CD14-positive monocyte (primary cell): ENCODE measurements at regions not wholly inside any gene's neighbourhood (a gene's known extent, or its start where the extent isn't known, plus 50 kb on each side); places are given as distances from the start of the nearest gene placed in this dataset.

Experiments used
- DNase-seq, 3 donors: peaks; one replicate each; pipeline ENCODE4 v3.0.0-alpha.2; 2011 to 2022
- H2AFZ ChIP-seq: 2 replicates; pipeline ENCODE4 v1.6.0; 2012; ENCODE audit warnings: mild to moderate bottlenecking, low read depth, low read length, inconsistent platforms; ENCODE audit not compliant: insufficient read depth, poor library complexity, severe bottlenecking
- H3K27ac ChIP-seq, 2 donors: 1 replicate in 1 of 2; 2 replicates in 1 of 2; pipeline ENCODE4 v1.5.1; 2012 to 2013; ENCODE audit warnings: low read length in 2 of 2, control low read depth in 1 of 2, inconsistent platforms in 1 of 2, low read depth in 1 of 2, mild to moderate bottlenecking in 1 of 2
- H3K27me3 ChIP-seq, 2 donors: one replicate each; pipeline versions ENCODE4 v1.6.0 to v1.6.1; 2011 to 2013; ENCODE audit warnings: low read length in 2 of 2; ENCODE audit not compliant: control insufficient read depth in 2 of 2, insufficient read depth in 2 of 2
- H3K36me3 ChIP-seq, 2 donors: replicated peaks in 1 of 2; 1 replicate in 1 of 2; 2 replicates in 1 of 2; pipeline versions ENCODE4 v1.5.1 to v1.6.1; 2012 to 2013; ENCODE audit warnings: low read length in 2 of 2, control low read depth in 1 of 2, inconsistent platforms in 1 of 2, mild to moderate bottlenecking in 1 of 2; ENCODE audit not compliant: insufficient read depth in 2 of 2, control insufficient read depth in 1 of 2
- H3K4me1 ChIP-seq, 2 donors: 1 replicate in 1 of 2; 2 replicates in 1 of 2; pipeline versions ENCODE4 v1.5.1 to v1.6.1; 2012 to 2013; ENCODE audit warnings: low read length in 2 of 2, control low read depth in 1 of 2, inconsistent platforms in 1 of 2, mild to moderate bottlenecking in 1 of 2, moderate library complexity in 1 of 2; ENCODE audit not compliant: insufficient read depth in 2 of 2, control insufficient read depth in 1 of 2
- H3K4me2 ChIP-seq: replicated peaks from 2 replicates; pipeline ENCODE3; 2012; ENCODE audit warnings: low read length, moderate library complexity, mild to moderate bottlenecking; ENCODE audit not compliant: poor library complexity, severe bottlenecking; ENCODE audit errors: extremely low read depth
- H3K4me3 ChIP-seq, 3 experiments: fragments of 200-600 bp in 1 of 3; sonication (generic) in 1 of 3; replicated peaks in 1 of 3; 1 replicate in 2 of 3; 2 replicates in 1 of 3; pipeline ENCODE4 v1.5.1; 2011 to 2013; ENCODE audit warnings: low read length in 3 of 3, mild to moderate bottlenecking in 3 of 3, control low read depth in 2 of 3, low read depth in 2 of 3, inconsistent platforms in 1 of 3, moderate library complexity in 1 of 3
- H3K79me2 ChIP-seq: 2 replicates; pipeline ENCODE4 v1.6.0; 2012; ENCODE audit warnings: mild to moderate bottlenecking, control low read depth, inconsistent platforms, low read length, moderate library complexity; ENCODE audit not compliant: insufficient read depth
- H3K9ac ChIP-seq: 2 replicates; pipeline ENCODE4 v1.6.0; 2017; ENCODE audit warnings: low read length, mild to moderate bottlenecking; ENCODE audit not compliant: insufficient read depth, poor library complexity, severe bottlenecking
- H3K9me3 ChIP-seq, 2 donors: replicated peaks in 1 of 2; 1 replicate in 1 of 2; 2 replicates in 1 of 2; pipeline versions ENCODE4 v1.5.1 to v1.6.1; 2012 to 2013; ENCODE audit warnings: low read length in 2 of 2, control low read depth in 1 of 2; ENCODE audit not compliant: control insufficient read depth in 1 of 2, insufficient read depth in 1 of 2
- H4K20me1 ChIP-seq: 2 replicates; pipeline ENCODE4 v1.6.0; 2012; ENCODE audit warnings: mild to moderate bottlenecking, low read length, control low read depth, moderate library complexity; ENCODE audit not compliant: insufficient read depth
- H3K27ac Mint-ChIP-seq, 7 donors: one replicate each; pipeline ENCODE4 v1.8.0; 2020; ENCODE audit warnings: mild to moderate bottlenecking in 7 of 7, mixed read lengths in 7 of 7, moderate library complexity in 6 of 7, inconsistent platforms in 2 of 7
- H3K27me3 Mint-ChIP-seq, 3 donors: one replicate each; pipeline ENCODE4 v1.8.0; 2021 to 2022; ENCODE audit warnings: low read depth in 3 of 3, mild to moderate bottlenecking in 3 of 3, mixed read lengths in 3 of 3, moderate library complexity in 3 of 3, inconsistent platforms in 1 of 3
- H3K36me3 Mint-ChIP-seq, 2 donors: one replicate each; pipeline ENCODE4 v1.8.0; 2020; ENCODE audit warnings: mixed read lengths in 2 of 2, inconsistent platforms in 1 of 2, mild to moderate bottlenecking in 1 of 2
- H3K4me1 Mint-ChIP-seq: one replicate; pipeline ENCODE4 v1.8.0; 2020; ENCODE audit warnings: mild to moderate bottlenecking, mixed read lengths
- H3K4me3 Mint-ChIP-seq, 2 donors: one replicate each; pipeline ENCODE4 v1.8.0; 2020; ENCODE audit warnings: mild to moderate bottlenecking in 2 of 2, mixed read lengths in 2 of 2, moderate library complexity in 1 of 2
- H3K9me3 Mint-ChIP-seq, 7 donors: one replicate each; pipeline ENCODE4 v1.8.0; 2020 to 2022; ENCODE audit warnings: mixed read lengths in 7 of 7, mild to moderate bottlenecking in 6 of 7, moderate library complexity in 6 of 7, inconsistent platforms in 2 of 7
- WGBS: methylation state at CpG from one replicate; pipeline ENCODE4 v1.1.5; 2013; ENCODE audit warnings: missing lambda C conversion rate; ENCODE audit not compliant: insufficient coverage; 5-methylcytosine and 5-hydroxymethylcytosine counted together
- intact Hi-C, 2 donors: fragments of 100-400 bp; cut with micrococcal nuclease; formaldehyde crosslinking; loops; one replicate each; pipeline versions ENCODE4 v1.15.0 to v1.15.1; 2023
- TF ChIP-seq, protein P1 (sequence below): fragments of 200-600 bp; IDR thresholded peaks from one replicate; pipeline ENCODE4 v1.8.0; 2022; ENCODE audit warnings: antibody characterized with exemption, mild to moderate bottlenecking

- Histone ChIP-seq H2AFZ (no peak overlapping the region), H3K4me2 (no peak overlapping the region), H3K4me3 (no peak overlapping the region), H3K79me2 (no peaks in the 10 kb centered on the region), H3K9me3 (no peaks in the 10 kb centered on the region), H3K4me1 (no peaks in the 10 kb centered on the region), H3K9ac (no peak overlapping the region), H4K20me1 (no peaks in the 10 kb centered on the region), H3K36me3 (no peaks in the 10 kb centered on the region), H3K27ac (no peak overlapping the region), H3K27me3 (no peaks in the 10 kb centered on the region)
- DNase-seq = no peak
- 95% methylated on average over 3 of the region's 5 CpGs for WGBS
- peaks cover 0 to 5% (median 0%) of the 10 kb centered on the region in 3 donors for H3K27me3 Mint-ChIP-seq
- no peaks in the 10 kb centered on the region for H3K36me3 Mint-ChIP-seq
- no peak overlapping the region for H3K4me3 Mint-ChIP-seq
- H3K4me1 Mint-ChIP-seq = no peaks in the 10 kb centered on the region
- TF ChIP-seq, protein P1, sequence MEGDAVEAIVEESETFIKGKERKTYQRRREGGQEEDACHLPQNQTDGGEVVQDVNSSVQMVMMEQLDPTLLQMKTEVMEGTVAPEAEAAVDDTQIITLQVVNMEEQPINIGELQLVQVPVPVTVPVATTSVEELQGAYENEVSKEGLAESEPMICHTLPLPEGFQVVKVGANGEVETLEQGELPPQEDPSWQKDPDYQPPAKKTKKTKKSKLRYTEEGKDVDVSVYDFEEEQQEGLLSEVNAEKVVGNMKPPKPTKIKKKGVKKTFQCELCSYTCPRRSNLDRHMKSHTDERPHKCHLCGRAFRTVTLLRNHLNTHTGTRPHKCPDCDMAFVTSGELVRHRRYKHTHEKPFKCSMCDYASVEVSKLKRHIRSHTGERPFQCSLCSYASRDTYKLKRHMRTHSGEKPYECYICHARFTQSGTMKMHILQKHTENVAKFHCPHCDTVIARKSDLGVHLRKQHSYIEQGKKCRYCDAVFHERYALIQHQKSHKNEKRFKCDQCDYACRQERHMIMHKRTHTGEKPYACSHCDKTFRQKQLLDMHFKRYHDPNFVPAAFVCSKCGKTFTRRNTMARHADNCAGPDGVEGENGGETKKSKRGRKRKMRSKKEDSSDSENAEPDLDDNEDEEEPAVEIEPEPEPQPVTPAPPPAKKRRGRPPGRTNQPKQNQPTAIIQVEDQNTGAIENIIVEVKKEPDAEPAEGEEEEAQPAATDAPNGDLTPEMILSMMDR = no peak
- no peaks in the 10 kb centered on the region for H3K9me3 Mint-ChIP-seq
- intact Hi-C loops = no loop called here
- no peak overlapping the region for H3K27ac Mint-ChIP-seq
These were observed 110.4 kb upstream of the ZNF516 start for GRCh38 chr18:76605341-76605929.

- H3K4me3 ChIP-seq = no peak overlapping the region
- no CpG with 5 or more reads among the region's 3 CpGs for WGBS
- no peak overlapping the region for H3K27ac ChIP-seq
- H3K4me2 ChIP-seq = no peak overlapping the region
- H3K27me3 ChIP-seq = no peaks in the 10 kb centered on the region
- H3K27me3 Mint-ChIP-seq = peaks cover 0 to 4% (median 0%) of the 10 kb centered on the region in 3 donors
- no peaks in the 10 kb centered on the region for H3K9me3 Mint-ChIP-seq
- no peak overlapping the region for H2AFZ ChIP-seq
- H3K9me3 ChIP-seq = no peaks in the 10 kb centered on the region
- DNase-seq = no peak
- TF ChIP-seq, protein P1 = no peak
- H3K27ac Mint-ChIP-seq = no peak overlapping the region
- no peaks in the 10 kb centered on the region for H3K4me1 Mint-ChIP-seq
- H3K36me3 ChIP-seq = no peaks in the 10 kb centered on the region
- H3K79me2 ChIP-seq = no peaks in the 10 kb centered on the region
- no peaks in the 10 kb centered on the region for H3K36me3 Mint-ChIP-seq
- H3K4me1 ChIP-seq = no peaks in the 10 kb centered on the region
- intact Hi-C loops = no loop called here
- no peak overlapping the region for H3K4me3 Mint-ChIP-seq
- H3K9ac ChIP-seq = no peak overlapping the region
- H4K20me1 ChIP-seq = no peaks in the 10 kb centered on the region
These were observed 109.8 kb upstream of the ZNF516 start for GRCh38 chr18:76604935-76605240.
